Neural cell (in vitro differentiated cells): ENCODE measurements at regions not wholly inside any gene's neighbourhood (a gene's known extent, or its start where the extent isn't known, plus 50 kb on each side); places are given as distances from the start of the nearest gene placed in this dataset.

Experiments used
- H2AFZ ChIP-seq: fragments of 200-600, 300-800 bp; sonication (generic), shearing (Covaris generic); 2 replicates; pipeline ENCODE4 v1.6.0; 2014; ENCODE audit warnings: low read depth, mild to moderate bottlenecking, antibody characterized with exemption, low read length, moderate library complexity
- H3F3A ChIP-seq: fragments of 200-600 bp; shearing (Covaris generic); 2 replicates; pipeline ENCODE4 v1.6.1; 2016; ENCODE audit warnings: mild to moderate bottlenecking, moderate library complexity, mixed read lengths, antibody characterized with exemption, low read length; ENCODE audit not compliant: insufficient read depth, poor library complexity, severe bottlenecking
- H3K27ac ChIP-seq: fragments of 200-600, 300-800 bp; sonication (generic), shearing (Covaris generic); 2 replicates; pipeline ENCODE4 v1.5.1; 2014; ENCODE audit warnings: mild to moderate bottlenecking, low read length, moderate library complexity
- H3K27me3 ChIP-seq: fragments of 300-800, 200-600 bp; sonication (generic), shearing (Covaris generic); 2 replicates; pipeline ENCODE4 v1.6.0; 2014; ENCODE audit warnings: mild to moderate bottlenecking, low read depth, low read length, moderate library complexity; ENCODE audit not compliant: insufficient read depth
- H3K36me3 ChIP-seq: fragments of 300-800, 200-600 bp; sonication (generic), shearing (Covaris generic); 2 replicates; pipeline ENCODE4 v1.5.1; 2014; ENCODE audit warnings: mild to moderate bottlenecking, antibody characterized with exemption, low read length, moderate library complexity; ENCODE audit not compliant: insufficient read depth
- H3K4me2 ChIP-seq: fragments of 300-800, 200-600 bp; sonication (generic), shearing (Covaris generic); 2 replicates; pipeline ENCODE4 v1.6.0; 2014; ENCODE audit warnings: mild to moderate bottlenecking, low read length
- H3K4me3 ChIP-seq: fragments of 300-800, 200-600 bp; sonication (generic), shearing (Covaris generic); 2 replicates; pipeline ENCODE4 v1.5.1; 2014; ENCODE audit warnings: mild to moderate bottlenecking, low read length, moderate library complexity
- H3K79me2 ChIP-seq: fragments of 200-600 bp; shearing (Covaris generic); replicated peaks from 2 replicates; pipeline ENCODE4 v1.6.0; 2014; ENCODE audit warnings: mild to moderate bottlenecking, low read length, moderate library complexity; ENCODE audit not compliant: insufficient read depth
- H3K9ac ChIP-seq: fragments of 300-800, 200-600 bp; sonication (generic), shearing (Covaris generic); 2 replicates; pipeline ENCODE4 v1.6.1; 2016; ENCODE audit warnings: mild to moderate bottlenecking, low read length, mixed read lengths
- H3K9me2 ChIP-seq: fragments of 200-600 bp; shearing (Covaris generic); 2 replicates; pipeline ENCODE4 v1.6.1; 2016; ENCODE audit warnings: mild to moderate bottlenecking, low read length, mixed read lengths; ENCODE audit not compliant: insufficient read depth
- H3K9me3 ChIP-seq: fragments of 200-600, 300-800 bp; sonication (generic), shearing (Covaris generic); 2 replicates; pipeline ENCODE4 v1.6.1; 2016; ENCODE audit warnings: mild to moderate bottlenecking, mixed run types, low read length, moderate library complexity, mixed read lengths
- H4K20me1 ChIP-seq: fragments of 200-600 bp; shearing (Covaris generic); 2 replicates; pipeline ENCODE4 v1.6.1; 2016; ENCODE audit warnings: mild to moderate bottlenecking, mixed run types; ENCODE audit not compliant: insufficient read depth
- CTCF ChIP-seq: fragments of 450-650 bp; IDR thresholded peaks from 2 replicates; pipeline ENCODE4 v1.5.1; 2014; ENCODE audit warnings: antibody characterized with exemption, mild to moderate bottlenecking, moderate library complexity; ENCODE audit not compliant: poor library complexity, severe bottlenecking
- EP300 ChIP-seq: fragments of 450-650 bp; conservative IDR thresholded peaks from 2 replicates; pipeline ENCODE4 v1.6.1; 2014; ENCODE audit warnings: antibody characterized with exemption, mild to moderate bottlenecking, moderate library complexity; ENCODE audit not compliant: poor library complexity, severe bottlenecking
- EZH2 ChIP-seq: fragments of 200-600, 300-800 bp; shearing (Covaris generic), sonication (generic); IDR thresholded peaks from 2 replicates; pipeline ENCODE4 v1.6.1; 2014; ENCODE audit warnings: antibody characterized with exemption, low read length, borderline replicate concordance, mild to moderate bottlenecking; ENCODE audit not compliant: insufficient read depth, poor library complexity, severe bottlenecking
- MXI1 ChIP-seq: fragments of 450-650 bp; conservative IDR thresholded peaks from 2 replicates; pipeline ENCODE4 v1.6.1; 2014; ENCODE audit warnings: antibody characterized with exemption, mild to moderate bottlenecking; ENCODE audit not compliant: poor library complexity, severe bottlenecking
- POLR2AphosphoS5 ChIP-seq: IDR thresholded peaks from 2 replicates; pipeline ENCODE4 v1.6.1; 2012
- RAD21 ChIP-seq: fragments of 450-650 bp; conservative IDR thresholded peaks from 2 replicates; pipeline ENCODE4 v1.6.1; 2014; ENCODE audit warnings: antibody characterized with exemption, mild to moderate bottlenecking, moderate library complexity
- SMC3 ChIP-seq: fragments of 450-650 bp; conservative IDR thresholded peaks from 2 replicates; pipeline ENCODE4 v1.6.1; 2014; ENCODE audit warnings: antibody characterized with exemption, mild to moderate bottlenecking, moderate library complexity; ENCODE audit not compliant: poor library complexity
- TAF1 ChIP-seq: IDR thresholded peaks from 2 replicates; pipeline ENCODE4 v1.6.1; 2012; ENCODE audit warnings: low read depth
- TF ChIP-seq, protein P1 (sequence below): IDR thresholded peaks from 2 replicates; pipeline ENCODE4 v1.6.1; 2012; ENCODE audit warnings: borderline replicate concordance

DNA sequence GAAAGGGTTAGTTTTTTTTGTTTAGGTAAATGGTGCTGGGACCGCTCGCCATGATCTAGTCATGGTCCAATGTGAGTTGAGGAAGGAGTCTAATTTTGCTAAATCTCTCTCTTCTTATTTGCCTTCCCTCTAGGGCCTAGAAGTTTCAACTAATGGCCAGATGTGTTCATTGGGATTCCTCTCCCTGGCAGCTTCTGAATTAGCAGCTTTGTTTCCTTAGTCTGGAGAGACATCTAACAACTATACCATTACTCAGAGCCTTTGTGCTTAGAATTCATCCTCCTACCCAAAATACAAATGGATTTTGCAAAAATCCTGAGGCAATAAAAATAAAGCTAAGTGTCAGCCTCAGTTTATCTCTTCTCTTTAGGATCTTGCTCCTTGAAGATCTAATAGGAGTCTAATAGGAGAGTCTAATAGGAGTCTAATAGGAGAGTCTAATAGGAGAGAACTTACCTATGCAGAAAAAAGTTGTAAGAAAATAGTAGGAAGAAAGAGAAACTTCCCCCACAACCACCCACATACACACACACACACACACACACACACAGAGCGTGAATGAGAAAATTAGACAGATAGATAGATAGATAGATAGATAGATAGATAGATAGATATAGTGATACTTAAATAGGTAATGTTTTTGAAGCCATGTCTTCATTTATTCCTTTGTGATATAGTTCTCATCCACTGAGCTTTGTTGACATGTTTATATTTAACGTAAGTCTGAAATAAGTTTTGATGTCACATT, 980.5 kb upstream of the CNTN5 start:
- H3K4me3 ChIP-seq, result no peak overlapping the region
- no peak overlapping the region for H3K27ac ChIP-seq
- no peaks in the 10 kb centered on the region for H3K27me3 ChIP-seq
- no peaks in the 10 kb centered on the region for H3K9me3 ChIP-seq
- TF ChIP-seq, protein P1, sequence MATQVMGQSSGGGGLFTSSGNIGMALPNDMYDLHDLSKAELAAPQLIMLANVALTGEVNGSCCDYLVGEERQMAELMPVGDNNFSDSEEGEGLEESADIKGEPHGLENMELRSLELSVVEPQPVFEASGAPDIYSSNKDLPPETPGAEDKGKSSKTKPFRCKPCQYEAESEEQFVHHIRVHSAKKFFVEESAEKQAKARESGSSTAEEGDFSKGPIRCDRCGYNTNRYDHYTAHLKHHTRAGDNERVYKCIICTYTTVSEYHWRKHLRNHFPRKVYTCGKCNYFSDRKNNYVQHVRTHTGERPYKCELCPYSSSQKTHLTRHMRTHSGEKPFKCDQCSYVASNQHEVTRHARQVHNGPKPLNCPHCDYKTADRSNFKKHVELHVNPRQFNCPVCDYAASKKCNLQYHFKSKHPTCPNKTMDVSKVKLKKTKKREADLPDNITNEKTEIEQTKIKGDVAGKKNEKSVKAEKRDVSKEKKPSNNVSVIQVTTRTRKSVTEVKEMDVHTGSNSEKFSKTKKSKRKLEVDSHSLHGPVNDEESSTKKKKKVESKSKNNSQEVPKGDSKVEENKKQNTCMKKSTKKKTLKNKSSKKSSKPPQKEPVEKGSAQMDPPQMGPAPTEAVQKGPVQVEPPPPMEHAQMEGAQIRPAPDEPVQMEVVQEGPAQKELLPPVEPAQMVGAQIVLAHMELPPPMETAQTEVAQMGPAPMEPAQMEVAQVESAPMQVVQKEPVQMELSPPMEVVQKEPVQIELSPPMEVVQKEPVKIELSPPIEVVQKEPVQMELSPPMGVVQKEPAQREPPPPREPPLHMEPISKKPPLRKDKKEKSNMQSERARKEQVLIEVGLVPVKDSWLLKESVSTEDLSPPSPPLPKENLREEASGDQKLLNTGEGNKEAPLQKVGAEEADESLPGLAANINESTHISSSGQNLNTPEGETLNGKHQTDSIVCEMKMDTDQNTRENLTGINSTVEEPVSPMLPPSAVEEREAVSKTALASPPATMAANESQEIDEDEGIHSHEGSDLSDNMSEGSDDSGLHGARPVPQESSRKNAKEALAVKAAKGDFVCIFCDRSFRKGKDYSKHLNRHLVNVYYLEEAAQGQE, result no peak
- TF ChIP-seq MXI1 (no peak), CTCF (no peak), EP300 (no peak), POLR2AphosphoS5 (no peak), SMC3 (no peak), TAF1 (no peak), EZH2 (no peak), RAD21 (no peak)
- no peaks in the 10 kb centered on the region for H3F3A ChIP-seq
- H4K20me1 ChIP-seq, result no peaks in the 10 kb centered on the region
- H3K4me2 ChIP-seq, result no peak overlapping the region
- H3K79me2 ChIP-seq, result no peaks in the 10 kb centered on the region
- no peak overlapping the region for H3K9ac ChIP-seq
- H3K36me3 ChIP-seq, result no peaks in the 10 kb centered on the region
- no peak overlapping the region for H2AFZ ChIP-seq
- H3K9me2 ChIP-seq, result no peaks in the 10 kb centered on the region

GRCh38 chr11:98047647-98048046, 973.1 kb upstream of the CNTN5 start:
- Histone ChIP-seq H3K9me3 (no peaks in the 10 kb centered on the region), H4K20me1 (no peaks in the 10 kb centered on the region), H2AFZ (no peak overlapping the region), H3K4me2 (no peak overlapping the region), H3K79me2 (no peaks in the 10 kb centered on the region), H3F3A (no peaks in the 10 kb centered on the region), H3K9ac (no peak overlapping the region), H3K27me3 (no peaks in the 10 kb centered on the region), H3K9me2 (no peaks in the 10 kb centered on the region), H3K36me3 (no peaks in the 10 kb centered on the region), H3K4me3 (no peak overlapping the region), H3K27ac (no peak overlapping the region)
- TF ChIP-seq MXI1 (no peak), CTCF (no peak), POLR2AphosphoS5 (no peak), RAD21 (no peak), EP300 (no peak), SMC3 (no peak), EZH2 (no peak), TAF1 (no peak)
- TF ChIP-seq, protein P1, result no peak
